Astrocyte of the spinal cord (primary cell): ENCODE measurements at regions not wholly inside any gene's neighbourhood (a gene's known extent, or its start where the extent isn't known, plus 50 kb on each side); places are given as distances from the start of the nearest gene placed in this dataset.

ENCODE experiments used
- DNase-seq: peaks from one replicate; pipeline ENCODE4 v3.0.0; 2011; ENCODE audit warnings: low read depth, low spot score
- H3K4me3 ChIP-seq: 2 replicates; pipeline ENCODE4 v1.5.1; 2011; ENCODE audit warnings: low read depth, mild to moderate bottlenecking, low read length, moderate library complexity
- CTCF ChIP-seq: IDR thresholded peaks from 2 replicates; pipeline ENCODE4 v1.5.1; 2012; ENCODE audit warnings: low read depth, mild to moderate bottlenecking, low read length, inconsistent platforms
- in situ Hi-C: cut with HindIII; loops from 2 replicates; pipeline ENCODE4 v1.10.0; 2017; ENCODE audit warnings: low sequenced_read_pairs

DNA sequence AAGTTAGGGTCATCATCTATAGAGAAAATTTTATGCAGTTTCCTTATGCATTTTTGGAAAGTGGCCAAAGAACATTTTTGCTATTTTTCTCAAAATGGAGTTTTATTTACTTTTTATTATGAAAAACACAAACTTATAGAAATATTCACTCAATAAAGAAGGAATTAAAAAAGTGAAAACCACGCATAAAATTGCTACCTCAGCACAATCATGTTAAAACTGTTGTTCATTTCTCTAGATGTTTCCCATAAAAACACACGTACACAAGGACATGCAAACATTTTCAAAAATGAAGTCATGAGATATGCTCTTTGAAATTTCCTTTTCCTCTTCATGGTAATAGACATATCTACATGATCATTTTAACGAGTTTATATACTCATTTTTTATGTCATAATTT lies 536.8 kb upstream of the MAGEB18 start:
- H3K4me3 ChIP-seq, result no peak overlapping the region
- in situ Hi-C loops, result no loop called here
- no peak for DNase-seq
- no peak for TF ChIP-seq CTCF

- no peak for TF ChIP-seq CTCF
- no peak for DNase-seq
- in situ Hi-C loops, result no loop called here
- H3K4me3 ChIP-seq, result no peak overlapping the region
These were observed 519.9 kb upstream of the MAGEB18 start for GRCh38 chrX:25618248-25618647.

DNA sequence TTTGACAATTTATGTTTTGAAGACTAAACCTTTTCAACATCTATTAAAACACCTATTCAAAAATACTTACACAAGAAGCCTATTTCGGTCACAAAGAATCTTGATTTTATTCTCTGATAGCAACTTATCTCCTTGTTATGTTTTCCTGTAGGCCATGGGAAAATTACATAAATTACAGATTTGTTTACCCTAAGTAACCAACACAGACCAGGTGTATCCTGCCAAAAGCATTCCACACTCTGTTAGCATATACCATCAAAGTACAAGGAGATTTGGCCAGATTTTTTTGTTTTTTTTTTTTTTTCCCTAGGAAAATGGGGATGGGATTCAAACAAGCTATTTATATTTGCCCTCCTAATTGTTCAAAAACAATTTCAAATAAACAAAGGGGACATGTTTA lies 497.9 kb upstream of the MAGEB18 start:
- TF ChIP-seq CTCF, result no peak
- DNase-seq, result no peak
- in situ Hi-C loops, result no loop called here
- H3K4me3 ChIP-seq, result no peak overlapping the region

- H3K4me3 ChIP-seq, result no peak overlapping the region
- TF ChIP-seq CTCF, result no peak
- no peak for DNase-seq
- in situ Hi-C loops, result no loop called here
These were observed 492.0 kb upstream of the MAGEB18 start for GRCh38 chrX:25646156-25646555.

DNA sequence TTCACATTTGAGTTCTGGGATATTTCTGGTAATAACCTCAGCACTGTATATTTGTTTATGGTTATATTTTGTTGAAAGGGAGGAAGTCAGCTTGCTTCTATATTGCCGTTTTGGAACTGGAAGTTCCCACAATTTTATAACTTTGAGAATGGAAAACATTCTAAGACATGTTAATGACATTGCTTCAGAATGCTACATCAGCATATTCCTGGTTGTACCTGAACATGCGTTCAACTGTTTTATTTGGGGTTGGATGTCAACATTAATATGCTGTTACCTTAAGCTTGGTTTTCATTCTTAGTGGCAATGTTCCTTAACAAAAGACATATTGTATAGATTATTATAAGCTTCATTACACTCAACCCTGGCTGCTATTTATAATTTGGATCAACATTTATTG lies 489.4 kb upstream of the MAGEB18 start:
- TF ChIP-seq CTCF, result no peak
- no peak for DNase-seq
- no peak overlapping the region for H3K4me3 ChIP-seq
- in situ Hi-C loops, result no loop called here

DNA sequence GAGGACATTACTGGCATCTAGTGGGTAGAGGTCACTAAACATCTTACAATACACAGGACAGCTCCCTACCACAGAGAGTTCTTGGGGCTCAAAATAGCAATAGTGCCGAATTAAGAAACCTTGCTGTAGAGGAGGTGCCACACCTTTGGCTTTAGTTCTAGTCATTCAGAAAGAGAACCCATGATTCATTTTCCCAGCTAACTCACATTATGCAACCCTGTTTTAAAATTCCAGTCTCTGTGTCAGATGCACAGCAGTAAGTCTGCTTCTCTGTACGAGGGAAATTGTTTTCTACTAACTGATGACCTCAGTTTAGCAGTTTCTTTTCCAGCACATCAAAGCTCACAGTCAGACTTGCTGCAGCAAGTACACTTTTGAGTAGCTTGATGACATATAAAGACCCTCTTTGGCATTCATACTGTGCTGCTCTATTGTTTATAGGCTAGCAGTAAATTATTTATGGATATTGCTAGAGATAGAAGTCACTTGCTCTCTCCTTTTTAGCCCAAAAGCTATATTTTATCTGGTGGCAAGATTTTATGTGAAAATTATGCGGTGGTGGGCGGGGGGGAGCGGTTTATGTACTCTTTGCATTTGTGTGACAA lies 487.8 kb upstream of the MAGEB18 start:
- TF ChIP-seq CTCF, result no peak
- DNase-seq, result peak; percentile 0
- in situ Hi-C loops, result no loop called here
- no peak overlapping the region for H3K4me3 ChIP-seq

- no peak for DNase-seq
- in situ Hi-C loops, result no loop called here
- no peak for TF ChIP-seq CTCF
- no peak overlapping the region for H3K4me3 ChIP-seq
These were observed 478.8 kb upstream of the MAGEB18 start for GRCh38 chrX:25659317-25659716.
